ENCODE measurements at regions not wholly inside any gene's neighbourhood (a gene's known extent, or its start where the extent isn't known, plus 50 kb on each side); places are given as distances from the start of the nearest gene placed in this dataset.

- H3K9ac ChIP-seq (ENCODE audit: low read length) = no peak overlapping the region
- H3K4me2 ChIP-seq (ENCODE audit: low read length) = no peak overlapping the region
- H3K27me3 ChIP-seq (ENCODE audit: low read depth, low read length) = peaks cover 5% of the 10 kb centered on the region
- H3K9me3 ChIP-seq (ENCODE audit: insufficient read depth, low read length) = no peaks in the 10 kb centered on the region
- no peaks in the 10 kb centered on the region for H3K36me3 ChIP-seq (replicated peaks; ENCODE audit: low read depth, low read length)
- no peak overlapping the region for H2AFZ ChIP-seq (ENCODE audit: low read depth, low read length)
- no peak overlapping the region for H3K27ac ChIP-seq (ENCODE audit: low read length)
- H4K20me1 ChIP-seq (ENCODE audit: insufficient read depth, low read length) = no peaks in the 10 kb centered on the region
- TF ChIP-seq CTCF (IDR thresholded peaks at IDR 0.05; ENCODE audit: low read depth, low read length) (no peak), EZH2phosphoT487 (IDR thresholded peaks at IDR 0.05; ENCODE audit: low read depth) (no peak)
- H3K4me3 ChIP-seq (ENCODE audit: low read length) = no peak overlapping the region
- H3K4me1 ChIP-seq (ENCODE audit: low read length) = no peaks in the 10 kb centered on the region
- no peaks in the 10 kb centered on the region for H3K79me2 ChIP-seq (ENCODE audit: low read length)
These were observed 442.0 kb downstream of the ACTL7B start for GRCh38 chr9:108413809-108414208.

GRCh38 chr9:108412755-108413154 lies 443.0 kb downstream of the ACTL7B start:
- H3K4me2 ChIP-seq (ENCODE audit: low read length) = no peak overlapping the region
- no peaks in the 10 kb centered on the region for H3K4me1 ChIP-seq (ENCODE audit: low read length)
- no peak overlapping the region for H3K27ac ChIP-seq (ENCODE audit: low read length)
- no peaks in the 10 kb centered on the region for H3K9me3 ChIP-seq (ENCODE audit: insufficient read depth, low read length)
- TF ChIP-seq CTCF (IDR thresholded peaks at IDR 0.05; ENCODE audit: low read depth, low read length) = peak; percentile 33
- no peak for TF ChIP-seq EZH2phosphoT487 (IDR thresholded peaks at IDR 0.05; ENCODE audit: low read depth)
- peaks cover 5% of the 10 kb centered on the region for H3K27me3 ChIP-seq (ENCODE audit: low read depth, low read length)
- no peak overlapping the region for H2AFZ ChIP-seq (ENCODE audit: low read depth, low read length)
- no peak overlapping the region for H3K4me3 ChIP-seq (ENCODE audit: low read length)
- H3K9ac ChIP-seq (ENCODE audit: low read length) = no peak overlapping the region
- H3K36me3 ChIP-seq (replicated peaks; ENCODE audit: low read depth, low read length) = no peaks in the 10 kb centered on the region
- no peaks in the 10 kb centered on the region for H3K79me2 ChIP-seq (ENCODE audit: low read length)
- H4K20me1 ChIP-seq (ENCODE audit: insufficient read depth, low read length) = no peaks in the 10 kb centered on the region

GRCh38 chr9:108411632-108412031 lies 444.2 kb downstream of the ACTL7B start:
- H3K4me3 ChIP-seq (ENCODE audit: low read length) = no peak overlapping the region
- no peaks in the 10 kb centered on the region for H3K4me1 ChIP-seq (ENCODE audit: low read length)
- H4K20me1 ChIP-seq (ENCODE audit: insufficient read depth, low read length) = no peaks in the 10 kb centered on the region
- no peak overlapping the region for H2AFZ ChIP-seq (ENCODE audit: low read depth, low read length)
- H3K27ac ChIP-seq (ENCODE audit: low read length) = no peak overlapping the region
- no peaks in the 10 kb centered on the region for H3K36me3 ChIP-seq (replicated peaks; ENCODE audit: low read depth, low read length)
- no peaks in the 10 kb centered on the region for H3K79me2 ChIP-seq (ENCODE audit: low read length)
- no peak overlapping the region for H3K9ac ChIP-seq (ENCODE audit: low read length)
- H3K4me2 ChIP-seq (ENCODE audit: low read length) = no peak overlapping the region
- no peaks in the 10 kb centered on the region for H3K9me3 ChIP-seq (ENCODE audit: insufficient read depth, low read length)
- H3K27me3 ChIP-seq (ENCODE audit: low read depth, low read length) = peaks cover 5% of the 10 kb centered on the region
- TF ChIP-seq CTCF (IDR thresholded peaks at IDR 0.05; ENCODE audit: low read depth, low read length) (no peak), EZH2phosphoT487 (IDR thresholded peaks at IDR 0.05; ENCODE audit: low read depth) (no peak)

- H2AFZ ChIP-seq (ENCODE audit: low read depth, low read length) = no peak overlapping the region
- TF ChIP-seq CTCF (IDR thresholded peaks at IDR 0.05; ENCODE audit: low read depth, low read length) = 0 out of 2 replicates have a peak, but pooled peaks have one; percentile 5
- TF ChIP-seq EZH2phosphoT487 (IDR thresholded peaks at IDR 0.05; ENCODE audit: low read depth) = no peak
- peaks cover 5% of the 10 kb centered on the region for H3K27me3 ChIP-seq (ENCODE audit: low read depth, low read length)
- no peaks in the 10 kb centered on the region for H3K4me1 ChIP-seq (ENCODE audit: low read length)
- H3K9me3 ChIP-seq (ENCODE audit: insufficient read depth, low read length) = no peaks in the 10 kb centered on the region
- H3K27ac ChIP-seq (ENCODE audit: low read length) = no peak overlapping the region
- H3K4me2 ChIP-seq (ENCODE audit: low read length) = no peak overlapping the region
- no peaks in the 10 kb centered on the region for H4K20me1 ChIP-seq (ENCODE audit: insufficient read depth, low read length)
- no peaks in the 10 kb centered on the region for H3K79me2 ChIP-seq (ENCODE audit: low read length)
- H3K9ac ChIP-seq (ENCODE audit: low read length) = no peak overlapping the region
- H3K4me3 ChIP-seq (ENCODE audit: low read length) = no peak overlapping the region
- no peaks in the 10 kb centered on the region for H3K36me3 ChIP-seq (replicated peaks; ENCODE audit: low read depth, low read length)
These were observed 445.6 kb downstream of the ACTL7B start for GRCh38 chr9:108410161-108410560.
